ENCODE measurements at regions not wholly inside any gene's neighbourhood (a gene's known extent, or its start where the extent isn't known, plus 50 kb on each side); places are given as distances from the start of the nearest gene placed in this dataset.

DNA sequence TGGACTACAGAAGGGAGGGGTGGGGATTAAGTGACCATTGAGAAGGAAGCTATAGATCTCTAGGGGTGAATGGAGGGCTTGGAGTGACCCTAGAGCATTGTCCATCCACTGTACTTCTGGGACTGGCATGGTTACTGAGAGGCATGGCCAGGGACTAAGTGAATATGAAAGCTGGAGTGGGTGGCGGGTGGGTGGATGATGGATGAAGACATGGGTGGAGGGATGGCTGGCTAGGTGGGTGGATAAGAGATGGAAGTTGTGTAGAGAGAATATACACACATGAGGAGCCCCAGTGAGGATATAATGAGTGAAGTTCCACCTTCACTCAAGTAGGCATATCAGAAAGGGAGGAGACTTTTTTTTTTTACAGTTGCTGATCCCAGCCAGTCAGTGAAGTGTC, 65.5 kb upstream of the NRXN3 start:
- no peaks in the 10 kb centered on the region for H3K27me3 ChIP-seq (ENCODE audit: control insufficient read depth, insufficient read depth, low read length)
- H3K4me3 ChIP-seq (ENCODE audit: low read depth, low read length) = no peak overlapping the region
- no peak for DNase-seq (ENCODE audit: low read depth)
- TF ChIP-seq, protein P1, sequence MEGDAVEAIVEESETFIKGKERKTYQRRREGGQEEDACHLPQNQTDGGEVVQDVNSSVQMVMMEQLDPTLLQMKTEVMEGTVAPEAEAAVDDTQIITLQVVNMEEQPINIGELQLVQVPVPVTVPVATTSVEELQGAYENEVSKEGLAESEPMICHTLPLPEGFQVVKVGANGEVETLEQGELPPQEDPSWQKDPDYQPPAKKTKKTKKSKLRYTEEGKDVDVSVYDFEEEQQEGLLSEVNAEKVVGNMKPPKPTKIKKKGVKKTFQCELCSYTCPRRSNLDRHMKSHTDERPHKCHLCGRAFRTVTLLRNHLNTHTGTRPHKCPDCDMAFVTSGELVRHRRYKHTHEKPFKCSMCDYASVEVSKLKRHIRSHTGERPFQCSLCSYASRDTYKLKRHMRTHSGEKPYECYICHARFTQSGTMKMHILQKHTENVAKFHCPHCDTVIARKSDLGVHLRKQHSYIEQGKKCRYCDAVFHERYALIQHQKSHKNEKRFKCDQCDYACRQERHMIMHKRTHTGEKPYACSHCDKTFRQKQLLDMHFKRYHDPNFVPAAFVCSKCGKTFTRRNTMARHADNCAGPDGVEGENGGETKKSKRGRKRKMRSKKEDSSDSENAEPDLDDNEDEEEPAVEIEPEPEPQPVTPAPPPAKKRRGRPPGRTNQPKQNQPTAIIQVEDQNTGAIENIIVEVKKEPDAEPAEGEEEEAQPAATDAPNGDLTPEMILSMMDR (IDR thresholded peaks at IDR 0.05; ENCODE audit: insufficient read depth, low read length, poor library complexity, severe bottlenecking) = no peak
- no peaks in the 10 kb centered on the region for H3K36me3 ChIP-seq (ENCODE audit: control insufficient read depth, insufficient read depth, low read length)

DNA sequence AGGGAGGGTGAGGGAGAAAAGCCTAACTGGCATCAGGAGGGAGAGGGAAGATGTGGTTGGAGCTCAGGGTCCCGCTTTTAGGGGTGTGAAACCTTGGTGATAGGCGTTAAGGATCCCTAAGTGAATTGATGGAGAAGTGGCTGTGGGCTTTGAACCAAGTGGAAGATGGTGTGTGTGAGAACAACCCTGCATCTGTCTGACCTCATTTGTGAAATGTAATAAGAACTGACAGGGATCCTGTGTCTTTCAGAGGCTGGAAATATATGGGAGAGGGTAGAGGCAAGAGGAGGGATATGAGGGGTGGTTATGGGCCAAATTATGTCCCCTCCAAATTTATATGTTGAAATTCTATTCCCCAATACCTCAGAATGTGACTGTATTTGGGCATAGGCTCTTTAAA, 63.8 kb upstream of the NRXN3 start:
- no peaks in the 10 kb centered on the region for H3K27me3 ChIP-seq (ENCODE audit: control insufficient read depth, insufficient read depth, low read length)
- no peak overlapping the region for H3K4me3 ChIP-seq (ENCODE audit: low read depth, low read length)
- H3K36me3 ChIP-seq (ENCODE audit: control insufficient read depth, insufficient read depth, low read length) = no peaks in the 10 kb centered on the region
- TF ChIP-seq, protein P1 (IDR thresholded peaks at IDR 0.05; ENCODE audit: insufficient read depth, low read length, poor library complexity, severe bottlenecking) = no peak
- no peak for DNase-seq (ENCODE audit: low read depth)

DNA sequence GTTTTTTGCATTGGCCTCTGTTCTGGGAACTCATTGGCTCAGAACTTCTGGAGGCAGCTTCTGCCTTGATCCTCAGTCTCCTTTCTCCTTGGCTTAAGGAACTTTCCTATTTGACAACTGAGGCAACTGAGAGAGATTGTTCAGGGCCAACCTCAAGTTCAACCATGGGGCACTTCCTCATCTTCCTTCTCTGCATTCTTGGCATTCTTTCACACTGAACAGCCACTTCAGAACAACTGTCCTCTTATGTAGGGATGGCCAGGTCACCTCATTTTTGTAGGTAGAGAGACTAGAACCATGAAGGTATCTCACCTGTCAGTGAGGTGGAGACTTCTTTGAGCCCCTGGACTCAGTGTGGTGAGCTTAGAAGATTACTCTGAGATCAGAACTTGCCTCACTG, 63.0 kb upstream of the NRXN3 start:
- no peak for DNase-seq (ENCODE audit: low read depth)
- Histone ChIP-seq H3K27me3 (ENCODE audit: control insufficient read depth, insufficient read depth, low read length) (no peaks in the 10 kb centered on the region), H3K4me3 (ENCODE audit: low read depth, low read length) (no peak overlapping the region), H3K36me3 (ENCODE audit: control insufficient read depth, insufficient read depth, low read length) (no peaks in the 10 kb centered on the region)
- TF ChIP-seq, protein P1 (IDR thresholded peaks at IDR 0.05; ENCODE audit: insufficient read depth, low read length, poor library complexity, severe bottlenecking) = no peak

DNA sequence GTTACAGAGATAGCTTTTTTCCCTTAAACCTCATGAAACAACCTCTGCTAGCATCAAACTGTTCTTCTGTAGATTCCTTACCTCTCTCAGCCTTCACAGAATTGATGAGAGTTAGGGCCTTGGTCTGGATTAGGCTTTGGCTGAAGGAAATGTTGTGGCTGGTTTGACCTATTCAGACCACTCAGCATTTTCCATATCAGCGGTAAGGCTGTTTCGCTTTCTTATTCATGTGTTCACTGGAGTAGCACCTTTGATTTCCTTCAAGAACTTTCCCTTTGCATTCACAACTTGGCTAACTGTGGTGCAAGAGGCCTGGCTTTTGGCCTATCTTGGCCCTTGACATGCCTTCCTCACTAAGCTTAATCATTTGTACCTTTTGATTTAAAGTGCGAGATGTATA, 50.7 kb upstream of the NRXN3 start:
- DNase-seq (ENCODE audit: low read depth) = no peak
- TF ChIP-seq, protein P1 (IDR thresholded peaks at IDR 0.05; ENCODE audit: insufficient read depth, low read length, poor library complexity, severe bottlenecking) = no peak
- Histone ChIP-seq H3K36me3 (ENCODE audit: control insufficient read depth, insufficient read depth, low read length) (no peaks in the 10 kb centered on the region), H3K27me3 (ENCODE audit: control insufficient read depth, insufficient read depth, low read length) (no peaks in the 10 kb centered on the region), H3K4me3 (ENCODE audit: low read depth, low read length) (no peak overlapping the region)

Measured in kidney epithelial cell (primary cell).